B cell (primary cell): ENCODE measurements at regions not wholly inside any gene's neighbourhood (a gene's known extent, or its start where the extent isn't known, plus 50 kb on each side); places are given as distances from the start of the nearest gene placed in this dataset.

ENCODE experiments used
- ATAC-seq: fragments of 200-7000 bp; cut with Tn5 transposase; one replicate; pipeline ENCODE4 v1.10.0; 2021; ENCODE audit warnings: low read depth, mild to moderate bottlenecking, moderate number of reproducible peaks, moderate library complexity
- CTCF ChIA-PET: fragments of 350-600 bp; sonication (Branson Sonifier 250); formaldehyde crosslinking; loops from one replicate; lab custom pipeline; 2021; ENCODE audit warnings: antibody characterized with exemption, inconsistent platforms; lab: Charles Lee
- POLR2A ChIA-PET: fragments of 350-600 bp; sonication (Branson Sonifier 250); formaldehyde crosslinking; loops from one replicate; lab custom pipeline; 2021; ENCODE audit warnings: antibody characterized with exemption; lab: Charles Lee
- DNase-seq: peaks from one replicate; pipeline ENCODE4 v3.0.0; 2013
- H2AFZ ChIP-seq: 2 replicates; pipeline ENCODE4 v1.6.1; 2012; ENCODE audit warnings: mild to moderate bottlenecking, low read depth, low read length; ENCODE audit not compliant: insufficient read depth, poor library complexity, severe bottlenecking
- H3K27ac ChIP-seq, 2 donors: 1 replicate in 1 of 2; 2 replicates in 1 of 2; pipeline ENCODE4 v1.5.1; 2012 to 2013; ENCODE audit warnings: low read length in 2 of 2, mild to moderate bottlenecking in 2 of 2, moderate library complexity in 1 of 2
- H3K27me3 ChIP-seq, 4 experiments: fragments of 200-600 bp in 1 of 4; sonication (generic) in 1 of 4; replicated peaks in 1 of 4; 1 replicate in 2 of 4; 2 replicates in 2 of 4; pipeline versions ENCODE4 v1.6.1 to v1.7.0; 2013 to 2016; ENCODE audit warnings: low read length in 3 of 4, mild to moderate bottlenecking in 2 of 4, mixed read lengths in 1 of 4, moderate library complexity in 1 of 4; ENCODE audit not compliant: insufficient read depth in 4 of 4, control insufficient read depth in 3 of 4; ENCODE audit errors: control extremely low read depth in 1 of 4
- H3K36me3 ChIP-seq, 2 experiments: replicated peaks in 1 of 2; 1 replicate in 1 of 2; 2 replicates in 1 of 2; pipeline versions ENCODE4 v1.6.1 to v1.7.1; 2013; ENCODE audit warnings: low read length in 1 of 2; ENCODE audit not compliant: insufficient read depth in 2 of 2, control insufficient read depth in 1 of 2; ENCODE audit errors: control extremely low read depth in 1 of 2, extremely low read depth in 1 of 2
- H3K4me1 ChIP-seq, 2 donors: fragments of 200-600 bp in 1 of 2; sonication (generic) in 1 of 2; 1 replicate in 1 of 2; 2 replicates in 1 of 2; pipeline versions ENCODE4 v1.5.1 to v1.6.1; 2013 to 2017; ENCODE audit warnings: low read length in 2 of 2; ENCODE audit not compliant: control insufficient read depth in 2 of 2, insufficient read depth in 2 of 2
- H3K4me2 ChIP-seq: replicated peaks from 2 replicates; pipeline ENCODE3; 2012; ENCODE audit warnings: mild to moderate bottlenecking, low read depth, low read length; ENCODE audit not compliant: poor library complexity, severe bottlenecking
- H3K4me3 ChIP-seq, 5 experiments: fragments of 200-600 bp in 1 of 5; sonication (generic) in 1 of 5; 1 replicate in 3 of 5; 2 replicates in 2 of 5; pipeline versions ENCODE4 v1.5.1 to v1.7.0; 2011 to 2016; ENCODE audit warnings: low read length in 4 of 5, mild to moderate bottlenecking in 4 of 5, low read depth in 2 of 5, control low read depth in 1 of 5, moderate library complexity in 1 of 5; ENCODE audit not compliant: insufficient read depth in 1 of 5; ENCODE audit errors: control extremely low read depth in 1 of 5, extremely low read depth in 1 of 5
- H3K79me2 ChIP-seq: fragments of 200-600 bp; sonication (generic); one replicate; pipeline ENCODE4 v1.6.0; 2016; ENCODE audit warnings: low read length; ENCODE audit not compliant: control insufficient read depth, insufficient read depth
- H3K9ac ChIP-seq: fragments of 200-600 bp; sonication (generic); 2 replicates; pipeline ENCODE4 v1.6.1; 2017; ENCODE audit warnings: mild to moderate bottlenecking, low read length, moderate library complexity
- H3K9me3 ChIP-seq, 3 donors: one replicate each; pipeline versions ENCODE4 v1.6.1 to v1.7.1; 2013; ENCODE audit warnings: low read length in 2 of 3; ENCODE audit not compliant: control insufficient read depth in 2 of 3, insufficient read depth in 1 of 3; ENCODE audit errors: control extremely low read depth in 1 of 3
- H4K20me1 ChIP-seq: 2 replicates; pipeline ENCODE4 v1.6.0; 2012; ENCODE audit warnings: mild to moderate bottlenecking, low read length; ENCODE audit not compliant: insufficient read depth, control insufficient read depth, poor library complexity, severe bottlenecking
- H3K27ac Mint-ChIP-seq: one replicate; pipeline ENCODE4 v1.8.0; 2021; ENCODE audit warnings: mixed read lengths
- H3K27me3 Mint-ChIP-seq: one replicate; pipeline ENCODE4 v1.8.0; 2021; ENCODE audit warnings: mixed read lengths
- H3K4me1 Mint-ChIP-seq: one replicate; pipeline ENCODE4 v1.8.0; 2021; ENCODE audit warnings: mixed read lengths
- H3K4me3 Mint-ChIP-seq: one replicate; pipeline ENCODE4 v1.8.0; 2021; ENCODE audit warnings: mixed read lengths
- H3K9me3 Mint-ChIP-seq: one replicate; pipeline ENCODE4 v1.8.0; 2022; ENCODE audit warnings: mixed read lengths; ENCODE audit not compliant: insufficient read depth
- EZH2 ChIP-seq: IDR thresholded peaks from 2 replicates; pipeline ENCODE4 v1.6.1; 2012; ENCODE audit warnings: borderline replicate concordance, low read depth, mild to moderate bottlenecking, moderate library complexity, low read length; ENCODE audit not compliant: insufficient read depth, poor library complexity, severe bottlenecking
- WGBS: methylation state at CpG from one replicate; pipeline ENCODE4 v1.1.5; 2013; ENCODE audit warnings: missing lambda C conversion rate; ENCODE audit not compliant: insufficient coverage; 5-methylcytosine and 5-hydroxymethylcytosine counted together
- intact Hi-C: fragments of 100-400 bp; cut with micrococcal nuclease; formaldehyde crosslinking; loops from one replicate; pipeline ENCODE4 v1.10.0; 2022
- TF ChIP-seq, protein P1 (sequence below): fragments of 200-600 bp; IDR thresholded peaks from one replicate; pipeline ENCODE4 v1.8.0; 2022; ENCODE audit warnings: antibody characterized with exemption, mild to moderate bottlenecking

DNA sequence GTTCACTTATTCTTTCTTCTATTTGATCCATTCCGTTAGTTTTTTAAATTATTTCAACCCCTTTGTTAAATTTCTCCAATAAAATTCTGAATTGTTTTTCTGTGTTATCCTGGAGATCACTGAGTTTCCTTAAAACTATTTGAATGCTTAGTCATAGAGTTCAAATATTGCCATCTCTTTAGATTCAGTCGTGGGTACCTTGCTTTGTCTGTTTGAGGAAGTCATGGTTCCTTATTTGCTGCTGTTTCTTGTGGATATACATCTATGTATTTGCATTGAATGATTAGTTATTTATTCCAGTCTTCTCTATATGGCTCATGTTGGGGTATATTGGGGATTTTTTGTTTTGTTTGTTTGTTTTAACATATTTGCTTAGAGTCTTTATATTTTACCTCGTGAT, 80.6 kb downstream of the HINT1 start:
- DNase-seq (no peak), ATAC-seq (no peak)
- H3K4me3 Mint-ChIP-seq, result no peak overlapping the region
- Histone ChIP-seq H3K4me1 (no peaks in the 10 kb centered on the region), H3K4me2 (no peak overlapping the region), H4K20me1 (no peaks in the 10 kb centered on the region), H3K27ac (no peak overlapping the region), H2AFZ (no peak overlapping the region), H3K79me2 (no peaks in the 10 kb centered on the region), H3K36me3 (no peaks in the 10 kb centered on the region), H3K9ac (no peak overlapping the region), H3K27me3 (no peaks in the 10 kb centered on the region), H3K9me3 (peaks cover 0 to 8% (median 0%) of the 10 kb centered on the region in 3 donors), H3K4me3 (no peak overlapping the region)
- no CpG with 5 or more reads among the region's 3 CpGs for WGBS
- POLR2A ChIA-PET, result no interaction called here
- H3K4me1 Mint-ChIP-seq, result no peaks in the 10 kb centered on the region
- no peak overlapping the region for H3K27ac Mint-ChIP-seq
- peaks cover 20% of the 10 kb centered on the region for H3K27me3 Mint-ChIP-seq
- intact Hi-C loops, result no loop called here
- CTCF ChIA-PET, result no interaction called here
- TF ChIP-seq, protein P1, sequence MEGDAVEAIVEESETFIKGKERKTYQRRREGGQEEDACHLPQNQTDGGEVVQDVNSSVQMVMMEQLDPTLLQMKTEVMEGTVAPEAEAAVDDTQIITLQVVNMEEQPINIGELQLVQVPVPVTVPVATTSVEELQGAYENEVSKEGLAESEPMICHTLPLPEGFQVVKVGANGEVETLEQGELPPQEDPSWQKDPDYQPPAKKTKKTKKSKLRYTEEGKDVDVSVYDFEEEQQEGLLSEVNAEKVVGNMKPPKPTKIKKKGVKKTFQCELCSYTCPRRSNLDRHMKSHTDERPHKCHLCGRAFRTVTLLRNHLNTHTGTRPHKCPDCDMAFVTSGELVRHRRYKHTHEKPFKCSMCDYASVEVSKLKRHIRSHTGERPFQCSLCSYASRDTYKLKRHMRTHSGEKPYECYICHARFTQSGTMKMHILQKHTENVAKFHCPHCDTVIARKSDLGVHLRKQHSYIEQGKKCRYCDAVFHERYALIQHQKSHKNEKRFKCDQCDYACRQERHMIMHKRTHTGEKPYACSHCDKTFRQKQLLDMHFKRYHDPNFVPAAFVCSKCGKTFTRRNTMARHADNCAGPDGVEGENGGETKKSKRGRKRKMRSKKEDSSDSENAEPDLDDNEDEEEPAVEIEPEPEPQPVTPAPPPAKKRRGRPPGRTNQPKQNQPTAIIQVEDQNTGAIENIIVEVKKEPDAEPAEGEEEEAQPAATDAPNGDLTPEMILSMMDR, result no peak
- no peak for TF ChIP-seq EZH2
- no peaks in the 10 kb centered on the region for H3K9me3 Mint-ChIP-seq

DNA sequence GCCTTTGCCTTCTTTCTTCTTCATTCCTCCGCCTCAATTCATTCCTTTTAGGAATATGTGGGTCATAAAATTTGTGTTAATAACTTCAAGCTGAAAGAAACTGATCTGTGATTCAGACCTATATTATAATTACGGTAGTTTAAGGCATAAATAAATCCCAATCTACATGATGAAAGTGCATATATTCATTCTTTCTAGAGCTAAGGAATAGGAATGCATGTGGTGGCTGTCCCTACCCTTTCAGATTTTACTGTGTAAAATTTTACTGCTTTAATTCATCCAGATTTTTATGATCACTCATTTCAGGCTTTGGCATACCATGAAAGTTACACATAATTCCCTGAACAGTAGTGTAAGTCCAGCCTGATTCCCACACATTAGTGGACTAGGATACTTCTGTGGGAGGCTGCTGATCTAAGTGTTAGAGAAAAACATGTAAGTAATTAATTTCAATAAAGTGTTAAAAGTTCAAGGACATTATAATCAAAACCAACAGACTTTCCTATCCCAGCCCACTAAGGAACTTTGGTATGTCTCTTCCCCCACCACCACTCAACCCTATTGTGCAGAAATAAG, 83.1 kb downstream of the HINT1 start:
- Histone ChIP-seq H3K27me3 (no peaks in the 10 kb centered on the region), H3K4me3 (no peak overlapping the region), H4K20me1 (no peaks in the 10 kb centered on the region), H3K27ac (no peak overlapping the region), H2AFZ (no peak overlapping the region), H3K9me3 (no peaks in the 10 kb centered on the region), H3K36me3 (no peaks in the 10 kb centered on the region), H3K79me2 (no peaks in the 10 kb centered on the region), H3K4me1 (peaks cover 0 to 3% of the 10 kb centered on the region in 2 donors), H3K9ac (no peak overlapping the region), H3K4me2 (no peak overlapping the region)
- DNase-seq, result no peak
- H3K4me3 Mint-ChIP-seq, result no peak overlapping the region
- intact Hi-C loops, result no loop called here
- no peak overlapping the region for H3K27ac Mint-ChIP-seq
- H3K4me1 Mint-ChIP-seq, result peaks cover 2% of the 10 kb centered on the region
- CTCF ChIA-PET, result no interaction called here
- no peak for ATAC-seq
- no peak for TF ChIP-seq EZH2
- TF ChIP-seq, protein P1, result no peak
- H3K9me3 Mint-ChIP-seq, result no peaks in the 10 kb centered on the region
- peaks cover 17% of the 10 kb centered on the region for H3K27me3 Mint-ChIP-seq
- no CpG with 5 or more reads among the region's 2 CpGs for WGBS
- POLR2A ChIA-PET, result no interaction called here
